ENCODE measurements at regions not wholly inside any gene's neighbourhood (a gene's known extent, or its start where the extent isn't known, plus 50 kb on each side); places are given as distances from the start of the nearest gene placed in this dataset.

DNA sequence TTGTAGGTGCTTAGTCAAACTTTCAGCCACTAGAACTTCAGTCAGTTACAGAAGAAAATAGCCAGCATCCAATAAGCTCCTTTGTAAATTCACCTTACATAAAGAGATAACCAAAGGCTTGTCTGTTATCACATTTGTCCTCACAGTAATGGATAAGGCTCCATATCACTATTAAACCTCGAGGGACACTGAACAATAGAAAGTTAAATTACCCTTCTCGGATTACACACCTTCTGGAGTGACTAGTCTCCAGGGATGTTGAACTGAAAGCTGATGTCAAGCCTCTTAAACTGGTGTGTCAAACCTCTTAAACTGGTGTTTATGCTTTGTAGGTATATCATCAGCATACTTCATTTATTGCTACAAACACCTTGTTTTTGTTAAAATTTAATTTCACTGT lies 639.0 kb downstream of the CENPC start:
- peaks cover 2% of the 10 kb centered on the region for H3K4me1 Mint-ChIP-seq
- no peak overlapping the region for H3K4me3 Mint-ChIP-seq
- no peaks in the 10 kb centered on the region for H3K36me3 Mint-ChIP-seq (ENCODE audit: low read depth)
- TF ChIP-seq, protein P1, sequence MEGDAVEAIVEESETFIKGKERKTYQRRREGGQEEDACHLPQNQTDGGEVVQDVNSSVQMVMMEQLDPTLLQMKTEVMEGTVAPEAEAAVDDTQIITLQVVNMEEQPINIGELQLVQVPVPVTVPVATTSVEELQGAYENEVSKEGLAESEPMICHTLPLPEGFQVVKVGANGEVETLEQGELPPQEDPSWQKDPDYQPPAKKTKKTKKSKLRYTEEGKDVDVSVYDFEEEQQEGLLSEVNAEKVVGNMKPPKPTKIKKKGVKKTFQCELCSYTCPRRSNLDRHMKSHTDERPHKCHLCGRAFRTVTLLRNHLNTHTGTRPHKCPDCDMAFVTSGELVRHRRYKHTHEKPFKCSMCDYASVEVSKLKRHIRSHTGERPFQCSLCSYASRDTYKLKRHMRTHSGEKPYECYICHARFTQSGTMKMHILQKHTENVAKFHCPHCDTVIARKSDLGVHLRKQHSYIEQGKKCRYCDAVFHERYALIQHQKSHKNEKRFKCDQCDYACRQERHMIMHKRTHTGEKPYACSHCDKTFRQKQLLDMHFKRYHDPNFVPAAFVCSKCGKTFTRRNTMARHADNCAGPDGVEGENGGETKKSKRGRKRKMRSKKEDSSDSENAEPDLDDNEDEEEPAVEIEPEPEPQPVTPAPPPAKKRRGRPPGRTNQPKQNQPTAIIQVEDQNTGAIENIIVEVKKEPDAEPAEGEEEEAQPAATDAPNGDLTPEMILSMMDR (IDR thresholded peaks at IDR 0.05; ENCODE audit: unreplicated experiment in 3 of 3) = no peak
- no peak overlapping the region for H3K27ac Mint-ChIP-seq
- H3K27me3 Mint-ChIP-seq (ENCODE audit: low read depth) = no peaks in the 10 kb centered on the region
- no peaks in the 10 kb centered on the region for H3K9me3 Mint-ChIP-seq

DNA sequence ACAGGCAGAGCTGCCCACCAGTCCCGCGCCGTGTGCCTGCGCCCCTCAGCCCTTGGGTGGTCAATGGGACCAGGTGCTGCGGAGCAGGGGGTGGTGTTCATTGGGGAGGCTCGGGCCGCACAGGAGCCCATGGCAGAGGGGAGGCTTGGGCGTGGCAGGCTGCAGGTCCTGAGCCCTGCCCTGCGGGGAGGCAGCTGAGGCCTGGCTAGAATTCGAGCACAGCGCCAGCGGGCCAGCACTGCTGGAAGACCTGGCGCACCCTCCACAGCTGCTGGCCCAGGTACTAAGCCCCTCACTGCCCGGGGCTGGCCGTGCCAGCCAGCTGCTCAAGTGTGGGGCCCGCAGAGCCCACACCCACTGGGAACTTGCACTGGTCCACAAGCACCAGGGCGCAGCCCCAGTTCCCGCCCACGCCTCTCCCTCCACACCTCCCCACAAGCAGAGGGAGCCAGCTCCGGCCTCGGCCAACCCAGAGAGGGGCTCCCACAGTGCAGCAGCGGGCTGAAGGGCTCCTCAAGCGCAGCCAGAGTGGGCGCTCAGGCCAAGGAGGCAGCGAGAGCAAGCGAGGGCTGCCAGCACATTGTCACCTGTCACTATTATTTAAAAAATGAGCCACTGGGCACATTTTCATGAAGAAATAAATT lies 645.8 kb downstream of the CENPC start:
- Mint-ChIP-seq H3K27ac (no peak overlapping the region), H3K27me3 (ENCODE audit: low read depth) (no peaks in the 10 kb centered on the region), H3K4me1 (no peaks in the 10 kb centered on the region), H3K4me3 (no peak overlapping the region), H3K9me3 (no peaks in the 10 kb centered on the region), H3K36me3 (ENCODE audit: low read depth) (no peaks in the 10 kb centered on the region)
- TF ChIP-seq, protein P1 (IDR thresholded peaks at IDR 0.05; ENCODE audit: unreplicated experiment in 3 of 3) = no peak

DNA sequence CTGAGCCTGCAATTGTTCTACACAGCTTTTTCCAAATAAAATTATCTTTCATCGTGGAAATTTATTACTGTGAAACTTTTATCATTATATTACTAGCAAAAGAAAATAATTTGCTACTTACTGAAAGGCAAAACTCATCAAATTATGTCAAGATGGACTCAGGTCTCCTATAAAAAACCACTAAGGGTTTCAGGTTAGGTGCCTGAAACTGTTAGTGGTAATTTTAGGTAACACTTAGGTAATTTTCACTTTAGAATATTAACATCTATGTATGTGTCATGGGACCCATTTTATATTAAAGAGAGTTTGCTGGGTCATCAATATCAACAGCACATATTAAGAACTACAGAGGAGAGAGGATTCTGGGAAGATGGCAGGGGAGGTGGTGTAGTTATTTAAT lies 651.5 kb downstream of the CENPC start:
- TF ChIP-seq, protein P1 (IDR thresholded peaks at IDR 0.05; ENCODE audit: unreplicated experiment in 3 of 3) = no peak
- Mint-ChIP-seq H3K27ac (no peak overlapping the region), H3K36me3 (ENCODE audit: low read depth) (no peaks in the 10 kb centered on the region), H3K4me1 (no peaks in the 10 kb centered on the region), H3K27me3 (ENCODE audit: low read depth) (no peaks in the 10 kb centered on the region), H3K9me3 (no peaks in the 10 kb centered on the region), H3K4me3 (no peak overlapping the region)

DNA sequence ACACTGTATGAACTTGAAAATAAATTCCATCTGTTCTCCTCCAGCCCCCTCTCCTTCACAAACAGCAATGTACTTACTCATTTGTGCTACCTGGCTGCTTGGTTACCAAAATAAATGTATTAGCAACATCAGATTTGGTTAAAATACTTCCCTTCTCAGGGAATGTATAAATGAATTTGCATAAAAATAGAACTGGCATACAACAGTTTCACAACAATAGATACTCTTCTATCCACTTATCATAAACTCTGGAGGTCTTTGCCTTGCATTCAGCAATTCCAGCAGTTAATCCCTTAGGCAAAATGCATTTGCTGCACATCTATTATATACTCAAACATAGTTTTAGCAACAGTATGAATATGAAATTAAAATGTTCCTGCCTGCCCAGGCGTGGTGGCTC lies 658.2 kb downstream of the CENPC start:
- no peaks in the 10 kb centered on the region for H3K27me3 Mint-ChIP-seq (ENCODE audit: low read depth)
- TF ChIP-seq, protein P1 (IDR thresholded peaks at IDR 0.05; ENCODE audit: unreplicated experiment in 3 of 3) = no peak
- no peak overlapping the region for H3K27ac Mint-ChIP-seq
- H3K4me3 Mint-ChIP-seq = no peak overlapping the region
- H3K9me3 Mint-ChIP-seq = peaks cover 10% of the 10 kb centered on the region
- no peaks in the 10 kb centered on the region for H3K36me3 Mint-ChIP-seq (ENCODE audit: low read depth)
- H3K4me1 Mint-ChIP-seq = no peaks in the 10 kb centered on the region

DNA sequence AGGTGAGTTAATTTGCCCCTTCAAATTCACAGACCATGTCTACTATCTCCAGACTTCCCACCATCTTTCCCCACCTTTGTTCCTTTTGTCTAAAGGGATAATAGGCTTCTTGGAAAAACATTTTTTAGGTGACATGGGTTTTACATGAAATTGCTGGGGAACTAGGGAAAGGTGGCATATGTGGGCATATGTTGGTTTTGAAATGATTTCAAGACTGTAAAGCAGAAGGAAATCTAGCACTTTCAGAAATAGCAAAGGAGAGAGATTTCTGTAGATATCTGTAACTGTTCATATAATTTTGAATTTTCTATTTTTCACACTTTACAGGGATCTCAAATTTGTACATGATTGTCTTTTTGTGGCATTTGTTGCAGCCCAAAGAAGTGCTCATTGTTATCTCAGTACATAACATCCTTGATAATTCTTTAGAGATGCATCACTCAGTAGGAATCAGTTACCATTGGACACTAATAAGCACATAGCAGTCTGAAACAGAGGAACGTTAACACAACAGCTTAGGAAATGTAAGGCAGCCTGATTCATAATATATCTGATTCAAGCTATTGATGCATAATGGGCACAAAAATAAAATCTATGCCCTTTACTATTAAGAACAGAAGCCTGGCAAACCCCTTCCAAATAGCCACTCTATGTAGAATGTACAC lies 659.7 kb downstream of the CENPC start:
- no peaks in the 10 kb centered on the region for H3K4me1 Mint-ChIP-seq

More for the DNA sequence above, 659.7 kb downstream of the CENPC start:
- no peak overlapping the region for H3K4me3 Mint-ChIP-seq
- H3K9me3 Mint-ChIP-seq = peaks cover 15% of the 10 kb centered on the region
- H3K27ac Mint-ChIP-seq = no peak overlapping the region
- no peaks in the 10 kb centered on the region for H3K36me3 Mint-ChIP-seq (ENCODE audit: low read depth)
- no peaks in the 10 kb centered on the region for H3K27me3 Mint-ChIP-seq (ENCODE audit: low read depth)
- TF ChIP-seq, protein P1 (IDR thresholded peaks at IDR 0.05; ENCODE audit: unreplicated experiment in 3 of 3) = no peak
